Esophagus mucosa (tissue), 1 donor: ENCODE measurements at regions not wholly inside any gene's neighbourhood (a gene's known extent, or its start where the extent isn't known, plus 50 kb on each side); places are given as distances from the start of the nearest gene placed in this dataset.

Source experiments
- ATAC-seq: fragments of 200-7000 bp; cut with Tn5 transposase; one replicate; pipeline ENCODE4 v1.9.1; 2020
- donor health status: DM: yes; HTN: yes; CAD: no.

GRCh38 chr6:23380465-23380864 lies 745.5 kb upstream of the NRSN1 start:
- ATAC-seq: peak; percentile 49

GRCh38 chr6:23388086-23388783 lies 737.8 kb upstream of the NRSN1 start:
- ATAC-seq: no peak

- ATAC-seq: no peak
Observed at GRCh38 chr6:23389386-23389785, 736.6 kb upstream of the NRSN1 start.

DNA sequence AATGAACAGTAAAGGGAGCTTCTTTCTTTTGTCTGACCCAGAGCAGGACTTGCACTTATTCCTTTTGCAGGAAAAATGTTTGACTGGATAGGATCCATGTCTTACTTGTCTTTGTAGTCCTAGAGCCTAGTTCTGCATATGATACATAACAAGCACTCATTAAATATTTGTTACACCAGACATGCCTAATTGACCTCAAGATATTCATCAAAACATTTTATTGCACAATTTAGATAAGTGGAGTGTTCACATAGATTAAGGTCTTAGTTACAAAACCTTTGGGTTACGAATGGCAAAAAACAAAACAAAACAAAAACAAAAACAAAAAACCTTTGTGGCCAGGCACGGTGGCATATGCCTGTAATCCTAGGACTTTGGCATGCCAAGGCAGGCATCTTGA lies 735.8 kb upstream of the NRSN1 start:
- no peak for ATAC-seq

DNA sequence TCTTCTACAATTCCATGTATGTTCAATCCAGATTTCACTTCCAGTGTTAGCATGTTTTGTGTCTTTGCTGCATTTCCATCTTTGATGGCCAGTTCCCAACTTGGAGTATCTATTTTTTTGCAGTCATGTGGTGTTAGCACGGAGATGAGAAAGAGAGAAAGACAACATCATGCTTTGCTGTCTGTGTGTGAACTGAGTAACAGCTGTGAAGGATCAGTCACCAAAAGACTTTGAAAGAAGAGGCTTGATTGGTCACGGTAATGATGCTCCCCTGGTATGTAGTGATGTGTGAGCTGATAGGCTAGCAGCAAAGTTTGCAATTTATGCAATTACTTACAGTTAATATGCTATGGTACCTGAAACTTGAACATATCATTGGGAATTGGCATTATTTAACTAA lies 731.3 kb upstream of the NRSN1 start:
- no peak for ATAC-seq

- no peak for ATAC-seq
Observed at GRCh38 chr6:23395381-23395780, 730.6 kb upstream of the NRSN1 start.

DNA sequence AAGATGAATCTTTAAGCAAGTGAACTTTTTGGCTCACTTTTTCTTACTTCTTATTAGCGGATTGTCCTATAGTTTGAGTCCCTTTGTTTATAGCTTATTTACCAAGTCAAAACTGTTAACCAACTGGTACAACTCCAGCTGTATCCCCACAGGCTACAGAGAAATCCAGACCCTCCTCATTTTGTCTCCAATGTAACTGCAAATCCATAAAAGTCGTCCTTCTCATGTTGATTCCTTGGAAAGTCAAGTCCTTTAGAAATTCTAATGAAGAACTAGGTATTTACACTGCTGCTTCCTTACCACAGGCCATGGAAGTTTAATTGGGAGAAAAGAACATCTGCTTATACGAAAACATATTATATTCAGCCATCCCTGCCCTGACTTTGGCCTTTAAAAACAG lies 729.1 kb upstream of the NRSN1 start:
- ATAC-seq: no peak

DNA sequence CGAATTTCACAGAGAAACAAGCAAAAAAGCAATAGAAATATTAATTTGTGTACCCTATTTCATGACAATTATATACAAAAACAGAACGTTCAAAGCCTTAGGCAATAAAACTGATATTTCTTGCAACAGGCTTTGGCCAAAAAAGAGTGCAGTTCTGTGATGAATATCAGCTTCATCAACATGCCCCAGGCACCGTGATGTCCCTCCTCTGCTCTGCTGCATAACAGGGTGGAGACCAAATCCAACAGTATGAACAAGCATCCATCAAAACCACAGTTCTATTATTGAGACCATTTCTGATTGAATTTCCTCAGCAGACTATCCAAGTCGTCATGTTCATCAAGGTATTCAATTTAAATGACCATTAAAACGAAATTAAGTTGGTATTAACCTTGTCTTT lies 722.6 kb upstream of the NRSN1 start:
- ATAC-seq: no peak

DNA sequence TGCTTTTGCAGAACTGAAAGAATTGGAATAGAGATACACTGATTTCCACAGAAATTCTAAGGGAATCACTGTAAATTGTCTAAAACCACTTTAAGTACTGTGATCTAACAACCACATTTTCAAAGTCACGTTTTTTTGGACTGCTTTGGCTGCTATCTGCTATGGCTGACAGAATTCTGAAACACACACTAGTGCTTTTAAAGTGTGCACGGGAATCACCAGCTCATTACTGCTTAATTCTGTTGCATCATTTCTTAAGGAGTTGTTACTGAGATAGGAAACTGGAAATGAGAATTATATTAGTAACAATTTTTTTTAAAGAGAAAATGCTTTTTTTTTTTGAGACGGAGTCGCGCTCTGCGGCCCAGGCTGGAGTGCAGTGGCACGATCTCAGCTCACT lies 716.5 kb upstream of the NRSN1 start:
- ATAC-seq: no peak

- no peak for ATAC-seq
Observed at GRCh38 chr6:23410439-23410838, 715.6 kb upstream of the NRSN1 start.

DNA sequence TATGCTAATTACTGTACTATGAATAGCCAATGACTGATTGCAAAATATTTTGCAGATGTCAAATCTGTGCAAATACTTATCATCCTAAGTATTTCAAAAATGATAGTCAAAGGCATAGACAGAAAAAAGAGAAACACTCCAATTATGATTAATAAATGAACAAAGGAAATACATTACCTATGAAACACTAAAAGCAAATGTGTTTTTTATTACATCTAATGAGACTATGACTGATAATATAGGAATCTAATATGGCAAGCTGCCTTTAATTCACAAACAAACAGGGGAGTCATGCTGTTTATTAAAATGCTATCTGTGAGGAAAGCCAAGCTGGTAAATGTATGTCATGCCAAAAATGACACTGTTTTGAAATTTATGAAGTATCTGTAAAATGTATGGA lies 713.2 kb upstream of the NRSN1 start:
- ATAC-seq: no peak

GRCh38 chr6:23413327-23414050 lies 712.5 kb upstream of the NRSN1 start:
- no peak for ATAC-seq

GRCh38 chr6:23414051-23414445 lies 712.0 kb upstream of the NRSN1 start:
- no peak for ATAC-seq

DNA sequence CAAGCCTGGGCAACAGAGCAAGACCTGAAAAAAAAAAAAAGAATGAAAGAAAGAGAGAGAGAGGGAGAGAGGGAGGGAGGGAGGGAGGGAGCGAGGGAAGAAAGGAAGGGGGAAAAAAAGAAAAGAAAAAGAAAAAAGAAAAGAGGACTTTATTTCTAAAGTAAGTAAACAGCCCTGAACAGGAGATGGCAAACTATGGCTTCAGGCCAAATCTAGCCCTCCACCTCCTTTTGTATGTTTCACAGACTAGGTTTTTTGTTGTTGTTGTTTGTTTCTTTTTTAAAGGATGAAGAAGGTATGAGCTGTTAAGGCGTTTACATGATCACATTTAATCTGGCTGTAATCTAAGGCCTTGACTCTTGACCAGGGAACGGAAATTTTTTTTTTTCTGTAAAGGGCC lies 711.1 kb upstream of the NRSN1 start:
- ATAC-seq: no peak

GRCh38 chr6:23415819-23416427 lies 710.1 kb upstream of the NRSN1 start:
- ATAC-seq: no peak

DNA sequence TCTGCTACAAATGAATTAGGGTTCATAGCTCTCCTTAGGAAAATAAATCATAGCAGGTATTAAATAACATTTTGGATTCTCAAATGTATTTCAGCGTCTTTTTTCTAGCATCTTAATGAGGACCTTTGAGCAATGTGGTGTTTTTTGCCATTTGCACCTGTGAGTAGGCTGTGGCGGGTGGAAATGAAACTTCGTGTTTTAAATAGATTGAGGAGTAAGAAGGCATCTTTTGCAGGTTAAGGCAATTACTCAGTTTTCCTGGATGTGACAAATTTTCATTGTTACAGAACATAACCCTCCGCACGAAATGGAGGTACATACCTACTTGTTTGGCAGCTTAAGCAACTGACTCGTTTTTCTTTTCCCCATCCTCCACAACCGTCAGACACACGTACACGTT lies 708.9 kb upstream of the NRSN1 start:
- ATAC-seq: no peak

- ATAC-seq: no peak
Observed at GRCh38 chr6:23418095-23418494, 707.9 kb upstream of the NRSN1 start.

- no peak for ATAC-seq
Observed at GRCh38 chr6:23419046-23419445, 707.0 kb upstream of the NRSN1 start.

DNA sequence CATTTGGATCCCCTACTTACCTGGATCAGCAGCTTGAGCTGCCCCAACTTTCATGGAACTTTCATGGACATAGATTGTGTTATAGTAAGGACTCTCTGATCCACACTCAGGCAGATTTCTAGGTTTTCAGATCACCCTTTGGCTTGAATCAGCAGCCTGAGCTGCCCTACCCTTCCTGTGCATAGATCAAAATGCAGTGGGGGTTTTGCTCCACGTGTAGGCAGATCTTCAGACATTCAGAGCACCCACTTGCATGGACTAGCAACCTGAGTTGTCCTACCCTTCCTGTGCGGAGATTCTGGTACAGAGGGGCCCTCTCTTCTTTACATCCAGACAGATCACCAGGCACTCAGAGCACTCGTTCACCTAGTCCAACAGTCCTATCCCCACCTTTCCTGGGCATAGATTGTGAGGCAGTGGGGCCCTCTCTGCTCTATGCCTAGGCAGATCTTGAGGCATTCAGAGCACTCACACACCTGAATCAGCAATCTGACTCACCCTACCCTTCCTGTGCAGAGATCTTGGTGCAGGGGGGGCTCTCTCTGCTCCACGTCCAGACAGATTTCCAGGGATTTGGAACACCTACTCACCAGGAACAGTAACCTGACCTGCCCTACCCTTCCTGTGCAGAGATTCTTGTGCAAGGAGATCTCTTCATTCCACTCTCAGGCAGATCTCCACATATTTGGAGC lies 705.2 kb upstream of the NRSN1 start:
- ATAC-seq: no peak

GRCh38 chr6:23424584-23424983 lies 701.4 kb upstream of the NRSN1 start:
- no peak for ATAC-seq

GRCh38 chr6:23435126-23435525 lies 690.9 kb upstream of the NRSN1 start:
- ATAC-seq: no peak

- ATAC-seq: no peak
Observed at GRCh38 chr6:23435798-23436197, 690.2 kb upstream of the NRSN1 start.

DNA sequence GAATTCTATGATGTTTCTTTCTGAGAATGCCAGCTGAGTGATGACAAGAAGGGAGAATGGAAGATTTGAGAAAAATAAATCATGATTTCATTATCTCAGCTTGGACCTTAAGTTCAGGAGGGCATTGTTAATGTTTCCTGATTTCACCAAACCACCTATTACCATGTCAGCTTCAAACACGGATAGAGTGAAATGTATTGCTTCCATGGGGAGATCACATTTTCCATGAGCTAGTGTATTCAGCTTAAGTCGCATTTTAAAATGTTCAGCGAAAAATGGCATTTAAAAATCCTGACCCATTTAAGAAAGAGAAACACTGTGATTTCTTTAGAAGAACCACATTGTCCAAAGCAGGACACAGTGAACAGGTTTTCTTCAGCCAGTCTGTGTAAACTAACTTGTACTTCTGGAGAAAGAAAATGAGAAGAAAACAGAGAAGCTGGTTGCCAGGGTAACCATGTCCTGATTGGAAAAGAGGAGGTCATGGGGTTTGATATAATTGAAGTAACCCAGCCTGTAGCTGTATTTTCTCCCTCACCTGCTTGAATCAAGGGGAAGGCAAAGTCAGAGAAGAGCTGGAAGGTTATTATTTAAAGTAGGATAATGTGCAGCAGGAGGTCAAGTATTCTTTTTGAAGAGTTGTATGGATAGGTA lies 684.1 kb upstream of the NRSN1 start:
- ATAC-seq: no peak
